Liver (tissue), 7 donors: ENCODE measurements at regions not wholly inside any gene's neighbourhood (a gene's known extent, or its start where the extent isn't known, plus 50 kb on each side); places are given as distances from the start of the nearest gene placed in this dataset.
A peak's percentile ranks its signal among the peaks of the same experiment; 100 is the strongest.

Source experiments
- DNase-seq: peaks from one replicate; pipeline ENCODE4 v3.0.0-alpha.2; 2017; ENCODE audit warnings: low spot score
- H3K27ac ChIP-seq, 2 donors: one replicate each; pipeline ENCODE4 v1.7.0; 2013; ENCODE audit warnings: inconsistent platforms in 2 of 2, low read length in 2 of 2, control low read depth in 1 of 2, low read depth in 1 of 2, mild to moderate bottlenecking in 1 of 2
- H3K27me3 ChIP-seq, 4 donors: one replicate each; pipeline versions ENCODE4 v1.6.1 to v1.7.0; 2013; ENCODE audit warnings: low read length in 3 of 4, inconsistent platforms in 1 of 4, mild to moderate bottlenecking in 1 of 4, moderate library complexity in 1 of 4; ENCODE audit not compliant: control insufficient read depth in 4 of 4, insufficient read depth in 4 of 4
- H3K36me3 ChIP-seq, 4 donors: one replicate each; pipeline versions ENCODE4 v1.6.1 to v1.7.0; 2013; ENCODE audit warnings: low read length in 3 of 4, mild to moderate bottlenecking in 3 of 4, low read depth in 1 of 4, moderate library complexity in 1 of 4; ENCODE audit not compliant: control insufficient read depth in 4 of 4, insufficient read depth in 3 of 4
- H3K4me1 ChIP-seq, 4 donors: one replicate each; pipeline versions ENCODE4 v1.6.1 to v1.7.0; 2013; ENCODE audit warnings: low read length in 3 of 4, mild to moderate bottlenecking in 3 of 4, moderate library complexity in 1 of 4; ENCODE audit not compliant: control insufficient read depth in 4 of 4, insufficient read depth in 4 of 4
- H3K4me3 ChIP-seq, 3 donors: one replicate each; pipeline versions ENCODE4 v1.6.1 to v1.7.0; 2013; ENCODE audit warnings: low read length in 3 of 3, control low read depth in 1 of 3, low read depth in 1 of 3, mild to moderate bottlenecking in 1 of 3
- H3K9ac ChIP-seq, 2 donors: one replicate each; pipeline ENCODE4 v1.7.0; 2013; ENCODE audit warnings: low read length in 2 of 2, mild to moderate bottlenecking in 2 of 2, moderate library complexity in 2 of 2, control low read depth in 1 of 2, low read depth in 1 of 2
- H3K9me3 ChIP-seq, 4 donors: one replicate each; pipeline versions ENCODE4 v1.6.1 to v1.7.0; 2013; ENCODE audit warnings: low read length in 3 of 4; ENCODE audit not compliant: control insufficient read depth in 4 of 4
- EGR1 ChIP-seq, 2 donors: IDR thresholded peaks; 2 replicates each; pipeline ENCODE4 v1.6.1; 2016 to 2018; ENCODE audit warnings: antibody characterized with exemption in 2 of 2, low read depth in 2 of 2
- FOXA1 ChIP-seq: IDR thresholded peaks from 2 replicates; pipeline ENCODE4 v1.6.1; 2016; ENCODE audit warnings: antibody characterized with exemption
- FOXA2 ChIP-seq: IDR thresholded peaks from 2 replicates; pipeline ENCODE4 v1.6.1; 2016; ENCODE audit warnings: antibody characterized with exemption
- GABPA ChIP-seq, 2 donors: IDR thresholded peaks in 1 of 2; conservative IDR thresholded peaks in 1 of 2; 2 replicates each; pipeline ENCODE4 v1.6.1; 2016; ENCODE audit warnings: antibody characterized with exemption in 2 of 2, mild to moderate bottlenecking in 1 of 2, moderate library complexity in 1 of 2
- HNF4A ChIP-seq, 2 donors: conservative IDR thresholded peaks; 2 replicates each; pipeline ENCODE4 v1.6.1; 2016; ENCODE audit warnings: antibody characterized with exemption in 2 of 2, mild to moderate bottlenecking in 2 of 2
- HNF4G ChIP-seq: IDR thresholded peaks from 2 replicates; pipeline ENCODE4 v1.6.1; 2016; ENCODE audit warnings: antibody characterized with exemption
- JUND ChIP-seq, 2 donors: IDR thresholded peaks; 2 replicates each; pipeline ENCODE4 v1.6.1; 2016; ENCODE audit warnings: antibody characterized with exemption in 2 of 2
- NR2F2 ChIP-seq: IDR thresholded peaks from 2 replicates; pipeline ENCODE4 v1.6.1; 2016; ENCODE audit warnings: antibody characterized with exemption
- RAD21 ChIP-seq, 2 donors: IDR thresholded peaks; 2 replicates each; pipeline ENCODE4 v1.6.1; 2016; ENCODE audit warnings: antibody characterized with exemption in 2 of 2, mild to moderate bottlenecking in 2 of 2
- RXRA ChIP-seq, 2 donors: IDR thresholded peaks; 2 replicates each; pipeline ENCODE4 v1.6.1; 2017 to 2018; ENCODE audit warnings: antibody characterized with exemption in 2 of 2, mild to moderate bottlenecking in 1 of 2
- SP1 ChIP-seq: IDR thresholded peaks from 2 replicates; pipeline ENCODE4 v1.6.1; 2018; ENCODE audit warnings: antibody characterized with exemption, mild to moderate bottlenecking
- TAF1 ChIP-seq: conservative IDR thresholded peaks from 2 replicates; pipeline ENCODE4 v1.6.1; 2016; ENCODE audit warnings: antibody characterized with exemption, mild to moderate bottlenecking
- YY1 ChIP-seq: IDR thresholded peaks from 2 replicates; pipeline ENCODE4 v1.6.1; 2016; ENCODE audit warnings: antibody characterized with exemption, mild to moderate bottlenecking
- WGBS: extraction: QIAGEN DNeasy Blood & Tissue Kit; methylation state at CpG from one replicate; pipeline ENCODE4 v1.1.7; 2013; 5-methylcytosine and 5-hydroxymethylcytosine counted together
- TF ChIP-seq, protein P1 (sequence below): IDR thresholded peaks from 2 replicates; pipeline ENCODE4 v1.6.1; 2016; ENCODE audit warnings: antibody characterized with exemption, mild to moderate bottlenecking
- TF ChIP-seq, protein P2 (sequence below): IDR thresholded peaks from 2 replicates; pipeline ENCODE4 v1.6.1; 2016; ENCODE audit warnings: antibody characterized with exemption
- TF ChIP-seq, protein P3 (sequence below): IDR thresholded peaks from 2 replicates; pipeline ENCODE4 v1.6.1; 2016; ENCODE audit warnings: antibody characterized with exemption
- TF ChIP-seq, protein P4 (sequence below): IDR thresholded peaks from 2 replicates; pipeline ENCODE4 v1.6.1; 2016; ENCODE audit warnings: antibody characterized with exemption
- donor health status: healthy.
- donor health status: healthy.
- donor health status: healthy.
- donor health status: healthy.

GRCh38 chr16:85279402-85279801 is 167.1 kb upstream of the CIBAR2 start:
- H3K9ac ChIP-seq = no peak overlapping the region
- H3K36me3 ChIP-seq = no peaks in the 10 kb centered on the region
- 83% methylated on average over 4 of the region's 4 CpGs for WGBS
- H3K27ac ChIP-seq = peak overlapping the region in 1 of 2 donors; percentile 43
- no peak overlapping the region for H3K4me3 ChIP-seq
- TF ChIP-seq RAD21 (IDR thresholded peaks at IDR 0.05) (no peak), FOXA2 (no peak), FOXA1 (no peak), TAF1 (no peak), SP1 (no peak), YY1 (no peak), HNF4A (conservative IDR thresholded peaks at IDR 0.05) (no peak)
- TF ChIP-seq, protein P1, sequence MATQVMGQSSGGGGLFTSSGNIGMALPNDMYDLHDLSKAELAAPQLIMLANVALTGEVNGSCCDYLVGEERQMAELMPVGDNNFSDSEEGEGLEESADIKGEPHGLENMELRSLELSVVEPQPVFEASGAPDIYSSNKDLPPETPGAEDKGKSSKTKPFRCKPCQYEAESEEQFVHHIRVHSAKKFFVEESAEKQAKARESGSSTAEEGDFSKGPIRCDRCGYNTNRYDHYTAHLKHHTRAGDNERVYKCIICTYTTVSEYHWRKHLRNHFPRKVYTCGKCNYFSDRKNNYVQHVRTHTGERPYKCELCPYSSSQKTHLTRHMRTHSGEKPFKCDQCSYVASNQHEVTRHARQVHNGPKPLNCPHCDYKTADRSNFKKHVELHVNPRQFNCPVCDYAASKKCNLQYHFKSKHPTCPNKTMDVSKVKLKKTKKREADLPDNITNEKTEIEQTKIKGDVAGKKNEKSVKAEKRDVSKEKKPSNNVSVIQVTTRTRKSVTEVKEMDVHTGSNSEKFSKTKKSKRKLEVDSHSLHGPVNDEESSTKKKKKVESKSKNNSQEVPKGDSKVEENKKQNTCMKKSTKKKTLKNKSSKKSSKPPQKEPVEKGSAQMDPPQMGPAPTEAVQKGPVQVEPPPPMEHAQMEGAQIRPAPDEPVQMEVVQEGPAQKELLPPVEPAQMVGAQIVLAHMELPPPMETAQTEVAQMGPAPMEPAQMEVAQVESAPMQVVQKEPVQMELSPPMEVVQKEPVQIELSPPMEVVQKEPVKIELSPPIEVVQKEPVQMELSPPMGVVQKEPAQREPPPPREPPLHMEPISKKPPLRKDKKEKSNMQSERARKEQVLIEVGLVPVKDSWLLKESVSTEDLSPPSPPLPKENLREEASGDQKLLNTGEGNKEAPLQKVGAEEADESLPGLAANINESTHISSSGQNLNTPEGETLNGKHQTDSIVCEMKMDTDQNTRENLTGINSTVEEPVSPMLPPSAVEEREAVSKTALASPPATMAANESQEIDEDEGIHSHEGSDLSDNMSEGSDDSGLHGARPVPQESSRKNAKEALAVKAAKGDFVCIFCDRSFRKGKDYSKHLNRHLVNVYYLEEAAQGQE = no peak
- TF ChIP-seq, protein P2, sequence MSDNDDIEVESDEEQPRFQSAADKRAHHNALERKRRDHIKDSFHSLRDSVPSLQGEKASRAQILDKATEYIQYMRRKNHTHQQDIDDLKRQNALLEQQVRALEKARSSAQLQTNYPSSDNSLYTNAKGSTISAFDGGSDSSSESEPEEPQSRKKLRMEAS = no peak
- TF ChIP-seq, protein P3, sequence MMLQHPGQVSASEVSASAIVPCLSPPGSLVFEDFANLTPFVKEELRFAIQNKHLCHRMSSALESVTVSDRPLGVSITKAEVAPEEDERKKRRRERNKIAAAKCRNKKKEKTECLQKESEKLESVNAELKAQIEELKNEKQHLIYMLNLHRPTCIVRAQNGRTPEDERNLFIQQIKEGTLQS = no peak
- TF ChIP-seq, protein P4, sequence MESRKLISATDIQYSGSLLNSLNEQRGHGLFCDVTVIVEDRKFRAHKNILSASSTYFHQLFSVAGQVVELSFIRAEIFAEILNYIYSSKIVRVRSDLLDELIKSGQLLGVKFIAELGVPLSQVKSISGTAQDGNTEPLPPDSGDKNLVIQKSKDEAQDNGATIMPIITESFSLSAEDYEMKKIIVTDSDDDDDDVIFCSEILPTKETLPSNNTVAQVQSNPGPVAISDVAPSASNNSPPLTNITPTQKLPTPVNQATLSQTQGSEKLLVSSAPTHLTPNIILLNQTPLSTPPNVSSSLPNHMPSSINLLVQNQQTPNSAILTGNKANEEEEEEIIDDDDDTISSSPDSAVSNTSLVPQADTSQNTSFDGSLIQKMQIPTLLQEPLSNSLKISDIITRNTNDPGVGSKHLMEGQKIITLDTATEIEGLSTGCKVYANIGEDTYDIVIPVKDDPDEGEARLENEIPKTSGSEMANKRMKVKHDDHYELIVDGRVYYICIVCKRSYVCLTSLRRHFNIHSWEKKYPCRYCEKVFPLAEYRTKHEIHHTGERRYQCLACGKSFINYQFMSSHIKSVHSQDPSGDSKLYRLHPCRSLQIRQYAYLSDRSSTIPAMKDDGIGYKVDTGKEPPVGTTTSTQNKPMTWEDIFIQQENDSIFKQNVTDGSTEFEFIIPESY = no peak
- H3K4me1 ChIP-seq = peaks cover 0 to 20% (median 12%) of the 10 kb centered on the region in 4 donors
- no peaks in the 10 kb centered on the region for H3K27me3 ChIP-seq
- no peak for DNase-seq
- H3K9me3 ChIP-seq = no peaks in the 10 kb centered on the region

DNA sequence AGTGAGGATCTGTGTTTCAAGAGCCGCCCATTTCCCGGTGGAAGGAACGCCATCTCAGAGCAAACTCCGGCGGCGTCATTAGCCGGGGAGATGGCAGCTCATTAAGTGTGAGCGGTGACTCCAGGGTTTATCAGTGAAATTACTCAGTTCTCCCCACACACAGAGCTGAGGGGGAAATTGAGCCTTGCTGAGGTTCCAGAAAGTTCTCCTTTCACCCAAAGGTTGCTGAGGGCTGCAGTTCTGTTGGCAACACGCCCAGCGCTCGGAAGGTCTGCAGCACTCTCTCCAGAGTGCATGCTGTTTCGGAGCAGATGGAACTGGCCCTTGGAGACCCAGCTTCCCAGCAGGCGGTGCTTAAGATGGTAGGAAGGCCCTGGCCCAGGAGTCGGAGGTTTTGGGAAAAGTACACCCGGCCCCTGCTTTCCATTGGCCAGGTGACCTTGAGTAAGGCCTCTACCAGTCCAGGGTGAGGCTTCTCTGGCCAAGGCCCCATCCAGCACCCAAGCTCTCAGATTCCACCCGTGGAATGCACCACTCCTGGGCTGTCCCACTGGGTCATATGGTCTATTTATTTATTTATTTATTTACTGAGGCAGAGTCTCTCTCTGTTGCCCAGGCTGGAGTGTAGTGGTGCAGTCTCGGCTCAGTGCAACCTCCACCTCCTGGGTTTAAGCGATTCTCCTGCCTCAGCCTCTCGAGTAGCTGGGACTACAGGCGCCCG is 167.7 kb upstream of the CIBAR2 start:
- no peak overlapping the region for H3K4me3 ChIP-seq
- no peak overlapping the region for H3K9ac ChIP-seq
- no peak overlapping the region for H3K27ac ChIP-seq
- no peaks in the 10 kb centered on the region for H3K27me3 ChIP-seq
- WGBS = 80% methylated on average over 21 of the region's 21 CpGs
- H3K9me3 ChIP-seq = no peaks in the 10 kb centered on the region
- peaks cover 0 to 20% (median 13%) of the 10 kb centered on the region in 4 donors for H3K4me1 ChIP-seq
- DNase-seq = peak; percentile 52
- H3K36me3 ChIP-seq = no peaks in the 10 kb centered on the region
- TF ChIP-seq RAD21 (IDR thresholded peaks at IDR 0.05) (peak in 1 of 2 donors; percentile 7), RXRA (IDR thresholded peaks at IDR 0.05) (peak; percentile 21 to 26), NR2F2 (peak; percentile 71), TAF1 (no peak), JUND (IDR thresholded peaks at IDR 0.05) (no peak), GABPA (IDR thresholded peaks at IDR 0.05 in 1 of 2, conservative IDR thresholded peaks at IDR 0.05 in 1 of 2) (no peak), FOXA1 (no peak), YY1 (no peak), EGR1 (IDR thresholded peaks at IDR 0.05; ENCODE audit: low read depth in 2 of 2) (no peak), HNF4G (no peak), HNF4A (conservative IDR thresholded peaks at IDR 0.05) (no peak), FOXA2 (no peak)
- TF ChIP-seq, protein P4 = no peak
- TF ChIP-seq, protein P1 = no peak
- TF ChIP-seq, protein P3 = no peak
- TF ChIP-seq, protein P2 = no peak
